Small intestine (tissue), 7 donors: ENCODE measurements at regions not wholly inside any gene's neighbourhood (a gene's known extent, or its start where the extent isn't known, plus 50 kb on each side); places are given as distances from the start of the nearest gene placed in this dataset.

Experiments used
- DNase-seq, 2 donors: peaks; one replicate each; pipeline versions ENCODE4 v3.0.0 to v3.0.0-alpha.2; 2013
- FAIRE-seq: peaks from 2 replicates; lab custom pipeline; 2012; peaks lifted over from hg19 to GRCh38; lab: Jason Lieb, UNC
- H3K27ac ChIP-seq, 3 donors: one replicate each; pipeline ENCODE4 v1.5.1; 2013; ENCODE audit warnings: low read length in 2 of 3, mild to moderate bottlenecking in 2 of 3, control low read depth in 1 of 3, inconsistent platforms in 1 of 3, low read depth in 1 of 3, moderate library complexity in 1 of 3
- H3K27me3 ChIP-seq, 3 donors: one replicate each; pipeline ENCODE4 v1.6.1; 2013; ENCODE audit warnings: low read length in 3 of 3, inconsistent platforms in 1 of 3; ENCODE audit not compliant: control insufficient read depth in 3 of 3, insufficient read depth in 3 of 3
- H3K36me3 ChIP-seq, 3 donors: one replicate each; pipeline ENCODE4 v1.6.1; 2013; ENCODE audit warnings: low read length in 3 of 3, inconsistent platforms in 1 of 3, low read depth in 1 of 3, mild to moderate bottlenecking in 1 of 3, moderate library complexity in 1 of 3; ENCODE audit not compliant: control insufficient read depth in 3 of 3, insufficient read depth in 2 of 3
- H3K4me1 ChIP-seq, 3 donors: one replicate each; pipeline ENCODE4 v1.6.1; 2013; ENCODE audit warnings: low read length in 2 of 3, inconsistent platforms in 1 of 3, low read depth in 1 of 3, mild to moderate bottlenecking in 1 of 3, moderate library complexity in 1 of 3; ENCODE audit not compliant: control insufficient read depth in 3 of 3, insufficient read depth in 2 of 3
- H3K4me3 ChIP-seq, 3 donors: one replicate each; pipeline ENCODE4 v1.5.1; 2013; ENCODE audit warnings: low read length in 3 of 3, control low read depth in 1 of 3, inconsistent platforms in 1 of 3, low read depth in 1 of 3, mild to moderate bottlenecking in 1 of 3, moderate library complexity in 1 of 3
- H3K9me3 ChIP-seq, 2 donors: one replicate each; pipeline ENCODE4 v1.6.1; 2013; ENCODE audit warnings: low read depth in 1 of 2, low read length in 1 of 2; ENCODE audit not compliant: control insufficient read depth in 2 of 2, insufficient read depth in 1 of 2
- WGBS, 3 donors: extraction: QIAGEN DNeasy Blood & Tissue Kit; methylation state at CpG; one replicate each; pipeline ENCODE4 v1.1.7; 2013; 5-methylcytosine and 5-hydroxymethylcytosine counted together
- donor health status: healthy with polysubstance abuse.
- donor health status: control.
- donor health status: control.
- donor health status: Bipolar disorder and iron deficiency.
- donor health status: healthy.

- H3K4me3 ChIP-seq = no peak overlapping the region
- no peaks in the 10 kb centered on the region for H3K4me1 ChIP-seq
- H3K27me3 ChIP-seq = no peaks in the 10 kb centered on the region
- FAIRE-seq = no peak
- no peak for DNase-seq
- H3K27ac ChIP-seq = no peak overlapping the region
- H3K36me3 ChIP-seq = no peaks in the 10 kb centered on the region
- H3K9me3 ChIP-seq = peaks cover 2 to 4% of the 10 kb centered on the region in 2 donors
Measured at GRCh38 chr4:65089666-65090065, 580.6 kb downstream of the EPHA5 start.

GRCh38 chr4:65083076-65083475 lies 587.2 kb downstream of the EPHA5 start:
- DNase-seq = no peak
- Histone ChIP-seq H3K4me1 (no peaks in the 10 kb centered on the region), H3K27ac (no peak overlapping the region), H3K36me3 (no peaks in the 10 kb centered on the region), H3K4me3 (no peak overlapping the region), H3K27me3 (no peaks in the 10 kb centered on the region), H3K9me3 (peaks cover 0 to 2% of the 10 kb centered on the region in 2 donors)
- 32 to 48% (median 34%) methylated on average over 3 of the region's 3 CpGs for WGBS, 3 donors
- FAIRE-seq = no peak

- H3K36me3 ChIP-seq = no peaks in the 10 kb centered on the region
- H3K9me3 ChIP-seq = peaks cover 0 to 6% of the 10 kb centered on the region in 2 donors
- H3K4me3 ChIP-seq = no peak overlapping the region
- 59 to 80% (median 70%) methylated on average over 1 of the region's 1 CpG for WGBS, 3 donors
- FAIRE-seq (no peak), DNase-seq (no peak)
- no peak overlapping the region for H3K27ac ChIP-seq
- H3K27me3 ChIP-seq = no peaks in the 10 kb centered on the region
- H3K4me1 ChIP-seq = no peaks in the 10 kb centered on the region
Measured at GRCh38 chr4:65071564-65071963, 598.7 kb downstream of the EPHA5 start.

- Histone ChIP-seq H3K4me1 (no peaks in the 10 kb centered on the region), H3K9me3 (no peaks in the 10 kb centered on the region), H3K4me3 (no peak overlapping the region), H3K27ac (no peak overlapping the region), H3K27me3 (no peaks in the 10 kb centered on the region), H3K36me3 (no peaks in the 10 kb centered on the region)
- FAIRE-seq (no peak), DNase-seq (no peak)
- WGBS, 3 donors = 66 to 72% (median 67%) methylated on average over 6 of the region's 6 CpGs
Measured at GRCh38 chr4:65069177-65069576, 601.1 kb downstream of the EPHA5 start.

GRCh38 chr4:65066106-65066505 lies 604.2 kb downstream of the EPHA5 start:
- Histone ChIP-seq H3K27me3 (no peaks in the 10 kb centered on the region), H3K27ac (no peak overlapping the region), H3K4me3 (no peak overlapping the region), H3K36me3 (no peaks in the 10 kb centered on the region), H3K4me1 (no peaks in the 10 kb centered on the region), H3K9me3 (no peaks in the 10 kb centered on the region)
- FAIRE-seq (peak; percentile 78), DNase-seq (no peak)

- H3K27me3 ChIP-seq = no peaks in the 10 kb centered on the region
- no peak overlapping the region for H3K27ac ChIP-seq
- no peak for DNase-seq
- H3K36me3 ChIP-seq = no peaks in the 10 kb centered on the region
- H3K4me3 ChIP-seq = no peak overlapping the region
- FAIRE-seq = no peak
- no peaks in the 10 kb centered on the region for H3K4me1 ChIP-seq
- 80 to 91% (median 83%) methylated on average over 1 of the region's 1 CpG for WGBS, 3 donors
- H3K9me3 ChIP-seq = peaks cover 0 to under 1% of the 10 kb centered on the region in 2 donors
Measured at GRCh38 chr4:65063601-65064000, 606.7 kb downstream of the EPHA5 start.

GRCh38 chr4:65050786-65051185 lies 619.5 kb downstream of the EPHA5 start:
- WGBS, 3 donors = 0 to 8% (median 0%) methylated on average over 1 of the region's 1 CpG

GRCh38 chr4:65046192-65047133 lies 623.8 kb downstream of the EPHA5 start:
- H3K9me3 ChIP-seq = peaks cover 0 to 1% of the 10 kb centered on the region in 2 donors
- peaks cover 0 to 3% (median 0%) of the 10 kb centered on the region in 3 donors for H3K4me1 ChIP-seq
- no peaks in the 10 kb centered on the region for H3K27me3 ChIP-seq
- H3K4me3 ChIP-seq = no peak overlapping the region
- DNase-seq (no peak), FAIRE-seq (no peak)
- no peaks in the 10 kb centered on the region for H3K36me3 ChIP-seq
- WGBS, 3 donors = 72 to 84% (median 75%) methylated on average over 4 of the region's 4 CpGs
- no peak overlapping the region for H3K27ac ChIP-seq

More at GRCh38 chr4:65050786-65051185, 619.5 kb downstream of the EPHA5 start:
- peak in 1 of 2 donors; percentile 7 for DNase-seq
- Histone ChIP-seq H3K27ac (no peak overlapping the region), H3K27me3 (no peaks in the 10 kb centered on the region), H3K36me3 (no peaks in the 10 kb centered on the region), H3K9me3 (peaks cover 0 to 1% of the 10 kb centered on the region in 2 donors), H3K4me1 (peaks cover 0 to 3% (median 0%) of the 10 kb centered on the region in 3 donors), H3K4me3 (no peak overlapping the region)
- no peak for FAIRE-seq
